Activated naive CD8-positive, alpha-beta T cell treated with anti-CD3 and anti-CD28 coated beads, Interleukin-2, amount 50 U/mL, for 24 hours (primary cell): ENCODE measurements at regions not wholly inside any gene's neighbourhood (a gene's known extent, or its start where the extent isn't known, plus 50 kb on each side); places are given as distances from the start of the nearest gene placed in this dataset.
"Not testable (repeated sequence)": the region's sequence is repeated elsewhere in the genome, so short reads cannot be mapped to it uniquely, and the experiment has no call there.

Experiments used
- ATAC-seq: fragments of 150-1000 bp; cut with Tn5 transposase; one replicate; pipeline ENCODE4 v1.10.0; 2021
- DNase-seq: peaks from one replicate; pipeline ENCODE4 v3.0.0; 2021
- H3K27ac Mint-ChIP-seq: one replicate; pipeline ENCODE4 v1.8.0; 2021; ENCODE audit warnings: mild to moderate bottlenecking, mixed read lengths
- H3K27me3 Mint-ChIP-seq: one replicate; pipeline ENCODE4 v1.8.0; 2021; ENCODE audit warnings: mixed read lengths
- H3K36me3 Mint-ChIP-seq: one replicate; pipeline ENCODE4 v1.8.0; 2021; ENCODE audit warnings: low read depth, mixed read lengths
- H3K4me1 Mint-ChIP-seq: one replicate; pipeline ENCODE4 v1.8.0; 2021; ENCODE audit warnings: mixed read lengths
- H3K4me3 Mint-ChIP-seq: one replicate; pipeline ENCODE4 v1.8.0; 2021; ENCODE audit warnings: mild to moderate bottlenecking, moderate library complexity, mixed read lengths
- H3K9me3 Mint-ChIP-seq: one replicate; pipeline ENCODE4 v1.8.0; 2021; ENCODE audit warnings: mixed read lengths

- ATAC-seq, H3K27me3 Mint-ChIP-seq, H3K36me3 Mint-ChIP-seq, DNase-seq, H3K4me3 Mint-ChIP-seq, H3K9me3 Mint-ChIP-seq, H3K4me1 Mint-ChIP-seq, H3K27ac Mint-ChIP-seq: not testable (repeated sequence)
These were observed 128.1 kb downstream of the ADRA2C start for GRCh38 chr4:3894086-3894959.

- no peaks in the 10 kb centered on the region for H3K27me3 Mint-ChIP-seq
- no peak for ATAC-seq
- H3K27ac Mint-ChIP-seq, result no peak overlapping the region
- H3K9me3 Mint-ChIP-seq, result no peaks in the 10 kb centered on the region
- no peak overlapping the region for H3K4me3 Mint-ChIP-seq
- no peaks in the 10 kb centered on the region for H3K36me3 Mint-ChIP-seq
- H3K4me1 Mint-ChIP-seq, result no peaks in the 10 kb centered on the region
- DNase-seq, result no peak
These were observed 130.3 kb downstream of the ADRA2C start for GRCh38 chr4:3896441-3896840.

- H3K4me3 Mint-ChIP-seq, H3K9me3 Mint-ChIP-seq, H3K27me3 Mint-ChIP-seq, ATAC-seq, H3K27ac Mint-ChIP-seq, H3K4me1 Mint-ChIP-seq, H3K36me3 Mint-ChIP-seq, DNase-seq: not testable (repeated sequence)
These were observed 130.8 kb downstream of the ADRA2C start for GRCh38 chr4:3896871-3897578.

- Mint-ChIP-seq H3K4me1 (no peaks in the 10 kb centered on the region), H3K27me3 (peaks cover 4% of the 10 kb centered on the region), H3K9me3 (no peaks in the 10 kb centered on the region), H3K27ac (no peak overlapping the region), H3K4me3 (no peak overlapping the region), H3K36me3 (no peaks in the 10 kb centered on the region)
- ATAC-seq (no peak), DNase-seq (no peak)
These were observed 131.9 kb downstream of the ADRA2C start for GRCh38 chr4:3898098-3898497.

- not testable (repeated sequence) for DNase-seq, H3K27ac Mint-ChIP-seq, H3K27me3 Mint-ChIP-seq, H3K4me3 Mint-ChIP-seq, ATAC-seq, H3K36me3 Mint-ChIP-seq, H3K9me3 Mint-ChIP-seq, H3K4me1 Mint-ChIP-seq
These were observed 132.7 kb downstream of the ADRA2C start for GRCh38 chr4:3898928-3899327.

GRCh38 chr4:3904264-3904955 is 138.2 kb downstream of the ADRA2C start:
- DNase-seq, H3K4me3 Mint-ChIP-seq, H3K27me3 Mint-ChIP-seq, H3K27ac Mint-ChIP-seq, H3K9me3 Mint-ChIP-seq, ATAC-seq, H3K36me3 Mint-ChIP-seq, H3K4me1 Mint-ChIP-seq: not testable (repeated sequence)

GRCh38 chr4:3909616-3910015 is 143.4 kb downstream of the ADRA2C start:
- H3K4me3 Mint-ChIP-seq, H3K27me3 Mint-ChIP-seq, H3K27ac Mint-ChIP-seq, H3K4me1 Mint-ChIP-seq, H3K36me3 Mint-ChIP-seq, DNase-seq, ATAC-seq, H3K9me3 Mint-ChIP-seq: not testable (repeated sequence)

- not testable (repeated sequence) for H3K27ac Mint-ChIP-seq, H3K4me3 Mint-ChIP-seq, ATAC-seq, H3K27me3 Mint-ChIP-seq, H3K36me3 Mint-ChIP-seq, H3K4me1 Mint-ChIP-seq, H3K9me3 Mint-ChIP-seq, DNase-seq
These were observed 144.2 kb downstream of the ADRA2C start for GRCh38 chr4:3910161-3910950.

- Mint-ChIP-seq H3K4me3 (no peak overlapping the region), H3K36me3 (no peaks in the 10 kb centered on the region), H3K27ac (no peak overlapping the region), H3K27me3 (peaks cover 4% of the 10 kb centered on the region), H3K9me3 (peaks cover 9% of the 10 kb centered on the region), H3K4me1 (no peaks in the 10 kb centered on the region)
- ATAC-seq (no peak), DNase-seq (no peak)
These were observed 145.2 kb downstream of the ADRA2C start for GRCh38 chr4:3911252-3911856.

- ATAC-seq, H3K36me3 Mint-ChIP-seq, H3K27ac Mint-ChIP-seq: not testable (repeated sequence)
These were observed 148.3 kb downstream of the ADRA2C start for GRCh38 chr4:3914511-3914910.

GRCh38 chr4:3919509-3919908 is 153.3 kb downstream of the ADRA2C start:
- peaks cover 11% of the 10 kb centered on the region for H3K27me3 Mint-ChIP-seq
- not testable (repeated sequence) for DNase-seq, H3K27ac Mint-ChIP-seq, H3K9me3 Mint-ChIP-seq, H3K4me1 Mint-ChIP-seq, ATAC-seq, H3K4me3 Mint-ChIP-seq, H3K36me3 Mint-ChIP-seq

More at GRCh38 chr4:3914511-3914910, 148.3 kb downstream of the ADRA2C start:
- H3K9me3 Mint-ChIP-seq, DNase-seq, H3K4me3 Mint-ChIP-seq, H3K4me1 Mint-ChIP-seq: not testable (repeated sequence)
- peaks cover 11% of the 10 kb centered on the region for H3K27me3 Mint-ChIP-seq

- not testable (repeated sequence) for ATAC-seq, H3K4me3 Mint-ChIP-seq, DNase-seq, H3K4me1 Mint-ChIP-seq, H3K9me3 Mint-ChIP-seq, H3K27ac Mint-ChIP-seq, H3K36me3 Mint-ChIP-seq
- H3K27me3 Mint-ChIP-seq, result peaks cover 10% of the 10 kb centered on the region
These were observed 155.7 kb downstream of the ADRA2C start for GRCh38 chr4:3921902-3922301.

GRCh38 chr4:3925841-3926240 is 159.7 kb downstream of the ADRA2C start:
- H3K4me1 Mint-ChIP-seq, DNase-seq, H3K27ac Mint-ChIP-seq, ATAC-seq, H3K4me3 Mint-ChIP-seq, H3K9me3 Mint-ChIP-seq, H3K36me3 Mint-ChIP-seq: not testable (repeated sequence)
- H3K27me3 Mint-ChIP-seq, result peaks cover 22% of the 10 kb centered on the region

GRCh38 chr4:3926271-3926670 is 160.1 kb downstream of the ADRA2C start:
- not testable (repeated sequence) for ATAC-seq, H3K9me3 Mint-ChIP-seq

More at GRCh38 chr4:3926271-3926670, 160.1 kb downstream of the ADRA2C start:
- H3K4me1 Mint-ChIP-seq, DNase-seq, H3K4me3 Mint-ChIP-seq, H3K27ac Mint-ChIP-seq, H3K36me3 Mint-ChIP-seq: not testable (repeated sequence)
- H3K27me3 Mint-ChIP-seq, result peaks cover 22% of the 10 kb centered on the region
